Stimulated activated CD8-positive, alpha-beta memory T cell treated with anti-CD3 and anti-CD28 coated beads, Interleukin-4, amount 100 ng/mL, for 24 hours (primary cell): ENCODE measurements at regions not wholly inside any gene's neighbourhood (a gene's known extent, or its start where the extent isn't known, plus 50 kb on each side); places are given as distances from the start of the nearest gene placed in this dataset.

Source experiments
- DNase-seq: peaks from one replicate; pipeline ENCODE4 v3.0.0-alpha.2; 2020; ENCODE audit warnings: low read depth

DNA sequence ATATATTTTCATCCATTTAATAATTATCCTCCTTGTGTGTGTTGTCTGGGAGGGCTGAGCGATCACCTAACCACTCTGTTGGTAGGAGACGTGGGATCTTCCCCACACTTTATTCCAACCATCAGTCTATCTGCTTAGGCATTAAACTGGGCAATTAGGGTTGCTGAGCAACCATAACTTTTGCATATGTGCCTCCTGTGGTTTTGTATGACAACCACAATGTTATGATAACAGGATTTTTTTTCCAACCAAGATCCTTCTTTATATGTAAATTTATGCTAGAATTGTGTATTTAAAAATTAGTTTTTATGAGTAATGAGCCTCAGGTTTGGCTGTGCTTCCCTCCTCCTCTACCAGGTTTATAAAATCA is 495.0 kb upstream of the MGMT start:
- no peak for DNase-seq

DNA sequence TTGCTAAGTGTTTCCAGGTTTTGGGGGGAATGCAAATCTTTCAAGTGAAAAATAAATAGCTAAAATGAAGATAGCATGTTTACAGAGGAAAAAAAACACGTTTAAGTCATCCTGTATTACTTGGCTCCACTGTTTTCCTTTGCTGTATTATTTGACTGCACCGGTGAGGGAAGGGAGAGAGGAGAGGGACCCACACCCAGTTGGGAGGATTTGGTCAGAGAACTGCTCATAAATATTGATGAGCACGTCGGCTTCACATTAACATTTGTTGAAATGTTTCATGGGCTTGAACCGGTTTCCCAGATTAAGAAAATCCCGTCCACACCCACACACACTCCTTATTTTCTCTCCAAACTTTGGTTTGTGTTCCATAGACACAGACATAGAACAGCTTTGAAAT is 493.8 kb upstream of the MGMT start:
- no peak for DNase-seq

DNA sequence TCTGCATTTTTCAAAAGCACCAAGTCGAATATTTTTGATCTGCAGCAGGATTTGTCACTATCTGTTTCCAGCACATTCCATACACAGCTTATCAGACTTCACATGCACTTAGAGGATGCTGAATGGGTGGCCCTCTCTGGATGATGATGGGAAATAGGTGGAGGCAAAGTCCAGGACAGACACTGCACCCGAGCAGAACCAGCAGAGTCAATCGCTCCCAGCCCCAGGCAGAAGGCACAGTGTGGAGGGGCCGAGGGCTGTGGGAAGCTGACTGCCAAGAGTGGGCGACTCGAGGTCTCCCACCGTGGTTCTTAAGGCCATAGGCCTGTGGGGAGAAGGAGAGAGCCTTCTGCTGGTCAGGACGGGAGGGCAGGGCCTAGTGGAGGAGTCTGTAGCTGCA is 490.2 kb upstream of the MGMT start:
- no peak for DNase-seq

DNA sequence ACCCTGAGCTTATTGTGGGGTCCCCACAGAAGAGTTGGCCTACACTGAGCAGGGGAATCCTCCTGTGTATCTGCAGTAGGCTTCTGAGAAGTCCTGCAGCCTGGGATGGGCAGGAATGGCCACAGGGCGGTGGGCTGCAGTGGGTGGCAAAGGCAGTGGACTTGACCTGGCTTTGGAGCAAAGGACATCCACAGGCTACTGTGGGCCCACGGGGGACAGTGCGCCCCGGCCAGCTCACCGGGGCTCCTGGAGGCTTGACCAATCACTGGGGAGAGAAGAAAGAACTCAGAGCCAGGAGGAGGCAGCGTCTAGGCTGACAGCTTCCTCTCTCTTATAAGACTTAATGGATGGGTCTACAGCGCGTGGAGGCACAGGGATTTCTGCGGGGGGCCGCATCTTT is 488.8 kb upstream of the MGMT start:
- DNase-seq: no peak

DNA sequence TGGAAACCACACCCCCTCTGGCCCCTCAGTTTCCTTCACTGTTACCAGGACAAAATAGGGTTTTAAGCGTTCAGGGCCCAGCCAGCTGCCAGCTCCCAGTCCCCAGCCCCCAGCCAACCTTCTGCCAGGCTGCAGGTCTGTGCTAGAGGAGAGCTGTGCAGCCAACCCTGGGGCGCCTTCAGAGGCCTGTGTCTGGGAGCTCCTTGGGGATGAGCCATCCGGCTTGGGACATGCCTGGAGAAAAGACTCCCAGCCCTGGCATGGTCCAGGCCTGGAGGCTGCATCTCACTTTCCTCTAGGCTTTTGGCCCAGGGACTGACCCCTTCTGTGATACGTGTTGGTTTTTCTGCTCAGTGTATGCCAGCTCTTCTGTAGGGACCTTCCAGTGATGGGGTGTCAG is 487.6 kb upstream of the MGMT start:
- DNase-seq: no peak

DNA sequence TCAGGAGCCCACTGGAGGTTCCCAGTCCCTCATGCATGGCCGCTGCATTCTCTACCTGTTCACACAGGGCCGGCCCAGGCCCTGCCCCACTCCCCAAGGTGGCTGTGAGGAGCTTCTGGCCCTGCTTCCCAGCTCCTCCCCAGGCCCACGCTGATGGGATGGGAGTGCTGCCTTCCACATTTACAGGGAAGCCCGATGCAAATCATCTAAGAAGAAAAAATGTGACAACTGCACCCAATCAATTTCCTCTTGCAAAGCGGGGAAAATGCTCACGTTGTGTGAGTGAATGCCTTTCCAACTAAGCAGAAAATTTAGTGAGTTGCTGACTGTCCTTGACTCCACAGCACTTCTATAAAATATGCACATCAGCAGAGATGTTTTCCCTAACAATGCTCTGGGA is 485.8 kb upstream of the MGMT start:
- no peak for DNase-seq

DNA sequence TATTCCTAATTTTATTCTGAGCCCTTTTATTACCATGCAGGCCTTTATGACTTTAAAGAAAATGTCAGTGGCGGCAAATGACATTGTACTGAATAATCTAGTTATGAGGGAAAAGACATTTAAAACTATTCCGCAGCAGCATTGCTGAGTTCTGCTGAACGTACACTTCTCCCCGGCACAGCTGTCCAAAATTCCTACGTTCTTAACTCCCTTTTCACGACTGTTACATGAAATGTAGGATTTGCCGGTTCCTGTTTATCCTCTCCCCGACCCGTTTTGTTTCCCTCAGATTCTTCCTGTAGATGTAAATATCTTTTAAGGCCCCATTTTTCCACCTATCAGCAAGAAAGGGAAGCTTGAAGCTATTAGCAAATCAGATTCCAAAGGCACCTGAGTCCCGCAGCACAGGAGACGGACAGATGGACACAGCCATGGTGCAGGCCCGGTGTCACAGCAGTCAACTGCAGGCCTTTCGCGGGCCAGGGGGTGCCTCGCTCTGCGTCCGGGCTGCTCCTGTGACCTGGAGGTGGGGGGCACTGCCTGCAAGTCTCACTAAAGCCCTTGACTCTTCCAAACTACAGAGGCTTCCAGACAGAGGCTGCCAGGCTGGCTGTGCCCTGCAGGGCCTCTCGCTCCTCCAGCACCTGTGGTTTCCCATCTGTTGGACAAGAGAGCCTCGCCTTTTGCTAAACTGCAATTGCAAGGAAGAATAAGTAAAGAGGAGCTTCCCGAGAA is 485.0 kb upstream of the MGMT start:
- no peak for DNase-seq

DNA sequence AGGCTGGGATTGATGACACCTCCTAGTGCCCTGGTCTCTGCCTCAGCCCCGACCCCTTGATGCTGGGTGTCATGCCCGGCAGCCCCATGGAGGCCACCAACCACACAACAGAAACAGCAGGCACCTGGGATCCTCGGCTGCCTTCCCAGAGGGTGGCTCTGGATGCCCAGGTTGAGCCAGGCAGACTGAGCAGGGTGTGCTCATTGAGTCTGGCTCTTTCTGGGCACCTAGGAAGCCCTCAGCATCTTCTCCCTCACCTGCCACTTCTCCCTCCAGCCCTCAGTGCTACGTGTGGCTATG is 484.5 kb upstream of the MGMT start:
- no peak for DNase-seq

DNA sequence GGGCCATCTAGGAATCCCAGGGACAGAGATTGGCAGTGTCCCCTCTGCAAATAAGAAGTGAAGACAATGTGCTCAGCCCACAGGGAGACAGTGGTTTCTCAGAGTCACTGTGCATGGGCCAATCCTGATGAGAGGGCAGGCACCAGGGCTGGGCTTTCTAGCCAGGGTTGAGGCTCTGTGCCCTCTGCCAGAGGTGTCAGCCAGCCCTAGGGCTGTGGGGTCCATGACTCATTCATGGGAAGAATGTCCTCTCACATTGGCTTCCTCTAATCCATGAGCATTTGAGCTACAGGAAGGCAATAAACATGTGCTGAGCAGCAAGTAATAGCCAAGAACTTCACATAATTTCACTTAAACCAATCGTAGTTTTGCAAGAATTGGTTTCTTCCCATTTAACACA is 482.0 kb upstream of the MGMT start:
- DNase-seq: no peak

DNA sequence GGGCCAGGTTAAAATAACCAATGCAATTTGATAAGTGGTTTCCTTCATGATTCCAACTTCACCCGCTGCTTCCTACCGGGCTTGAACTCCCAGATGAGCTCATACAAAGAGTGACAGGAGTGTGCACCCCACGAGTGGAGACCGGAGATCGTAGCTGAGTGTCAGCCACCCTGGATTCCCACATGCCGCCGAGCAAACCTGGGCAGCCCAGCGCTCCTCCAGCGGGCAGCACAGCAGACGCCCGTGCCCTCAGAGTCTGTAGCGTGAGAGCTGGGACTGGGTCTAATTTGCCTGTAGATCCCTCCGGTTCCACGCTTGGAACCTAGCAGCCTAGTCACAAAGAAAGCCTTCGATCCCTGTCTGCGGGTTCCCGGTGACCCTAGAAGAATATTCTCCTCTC is 476.1 kb upstream of the MGMT start:
- DNase-seq: no peak

DNA sequence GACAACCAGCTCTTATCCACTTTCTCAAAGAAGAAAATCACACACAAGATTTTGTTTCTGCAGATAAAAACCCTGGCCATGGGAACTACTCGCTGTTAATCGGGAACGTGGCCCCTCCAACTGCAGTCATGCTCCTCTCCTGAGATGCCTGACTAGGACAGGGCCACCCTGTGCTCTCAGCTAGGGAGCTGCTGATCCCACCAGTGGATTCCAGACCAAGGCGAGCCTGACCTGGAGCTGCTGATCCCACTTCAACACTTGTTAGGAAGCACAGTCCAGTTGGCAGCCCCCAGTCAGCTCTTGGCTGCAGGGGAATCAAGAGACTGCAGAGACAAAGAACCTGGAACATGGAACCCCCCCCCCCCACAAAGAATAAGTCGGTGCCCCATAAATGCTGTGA is 474.3 kb upstream of the MGMT start:
- no peak for DNase-seq

DNA sequence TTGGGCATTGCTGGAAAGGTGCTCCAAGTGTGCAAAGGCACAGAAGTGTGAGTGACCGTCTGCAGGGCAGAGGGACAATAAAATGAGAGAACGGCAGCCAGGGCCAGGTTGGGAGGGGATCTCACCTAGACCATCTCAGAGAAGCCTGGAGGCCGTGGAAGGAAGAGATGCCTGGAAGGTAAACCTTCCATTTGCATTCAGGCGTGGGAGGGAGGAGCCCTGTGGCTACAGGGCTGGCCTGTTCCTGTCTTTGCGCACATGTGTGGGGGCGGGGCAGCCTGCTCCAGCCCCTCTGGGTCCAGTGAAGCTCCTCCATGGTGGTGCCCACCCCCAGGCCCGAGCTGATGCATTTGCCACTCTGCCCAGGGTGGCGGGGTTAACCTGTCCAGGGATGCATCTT is 473.6 kb upstream of the MGMT start:
- no peak for DNase-seq

DNA sequence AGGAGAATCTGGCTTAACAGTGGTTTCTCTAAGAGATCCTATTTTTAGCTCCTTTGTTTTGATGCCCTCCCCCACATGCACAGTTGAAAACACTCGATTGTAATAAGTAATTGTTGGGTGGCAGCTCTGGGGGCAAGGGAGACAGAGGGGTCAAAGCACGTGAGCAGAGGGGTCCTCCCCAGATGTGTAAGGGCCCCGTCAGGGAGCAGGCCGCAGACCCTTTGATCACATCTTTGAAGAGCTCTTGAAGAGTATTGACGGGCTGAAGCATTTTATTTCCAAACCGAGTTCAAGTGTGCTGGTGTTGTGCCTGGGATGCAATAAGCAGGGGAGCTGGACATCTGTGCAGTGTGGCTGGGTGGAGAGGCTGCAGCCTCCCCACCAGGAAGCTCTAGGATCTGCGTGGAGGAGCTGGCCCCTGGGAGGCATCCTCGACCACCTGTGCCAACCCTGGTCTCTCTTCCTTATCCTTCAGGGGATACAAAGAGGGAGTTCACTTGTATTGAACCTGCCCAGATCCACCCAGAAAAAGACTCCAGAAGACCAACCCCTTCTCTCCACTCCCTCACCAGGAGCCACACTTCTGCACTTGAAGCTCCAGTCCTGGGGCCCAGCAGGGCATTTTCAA is 473.0 kb upstream of the MGMT start:
- DNase-seq: no peak

DNA sequence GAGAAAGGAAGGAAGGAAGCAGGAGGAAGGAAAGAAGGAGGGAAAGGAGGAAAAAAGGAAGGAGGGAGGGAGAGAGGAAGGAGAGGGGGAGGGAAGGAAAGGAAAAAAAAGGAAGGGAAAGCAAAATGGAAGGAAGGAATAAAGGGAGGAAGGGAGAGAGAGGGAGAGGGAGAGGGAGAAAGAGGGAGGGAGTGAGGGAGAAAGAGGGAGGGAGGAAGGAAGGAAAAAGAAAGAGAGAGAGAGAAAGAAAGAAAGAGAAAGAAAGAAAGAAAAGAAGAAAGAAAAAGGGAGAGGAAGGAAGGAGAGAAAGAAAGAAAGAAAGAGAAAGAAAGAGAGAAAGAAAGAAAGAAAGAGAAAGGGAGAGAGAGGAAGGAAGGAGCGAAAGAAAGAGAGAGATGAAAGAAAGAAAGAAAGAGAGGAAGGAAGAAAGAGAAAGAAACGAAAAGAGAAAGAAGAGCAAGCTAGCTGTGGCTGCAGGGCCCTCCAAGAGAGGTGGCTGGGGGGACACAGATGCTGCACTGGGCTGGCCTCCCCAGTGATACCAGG is 472.4 kb upstream of the MGMT start:
- DNase-seq: no peak

DNA sequence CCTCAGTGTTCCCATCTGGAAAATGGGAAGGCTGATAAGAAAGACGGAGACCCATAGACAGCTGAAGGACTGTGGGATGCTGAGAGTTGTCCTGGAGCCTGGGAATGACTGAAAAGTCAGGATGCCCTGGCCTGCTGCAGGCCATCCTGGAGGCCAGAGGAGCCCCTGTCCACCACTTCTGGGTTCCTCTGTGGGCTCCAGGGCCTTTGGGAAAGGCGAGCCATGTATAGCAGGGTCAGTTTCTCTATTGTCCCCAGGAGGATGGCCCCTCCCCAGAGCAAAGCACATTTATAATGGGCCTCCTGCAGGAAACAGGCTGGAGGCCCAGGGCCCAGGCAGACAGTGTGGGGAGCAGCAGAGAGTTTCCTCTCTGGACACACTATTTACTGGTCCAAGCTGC is 471.4 kb upstream of the MGMT start:
- no peak for DNase-seq

DNA sequence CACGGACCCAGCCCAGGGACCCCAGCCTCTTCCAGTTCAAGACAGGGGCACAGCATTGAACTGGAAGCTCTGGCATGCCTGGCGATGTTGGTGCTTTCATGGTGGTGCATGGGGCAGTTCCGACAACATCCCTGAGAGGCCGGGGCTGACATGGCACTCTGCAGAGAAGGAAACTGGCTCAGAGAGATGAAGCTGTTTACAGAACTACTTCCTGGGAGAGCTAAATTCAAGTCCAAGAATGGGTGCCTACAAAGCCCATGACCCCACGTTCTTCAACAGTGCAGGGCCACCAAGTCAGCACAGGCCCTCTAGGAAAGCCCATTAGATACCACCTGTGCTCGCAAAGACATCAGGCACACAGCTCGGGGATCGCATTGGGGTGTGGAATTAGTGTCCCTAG is 470.9 kb upstream of the MGMT start:
- DNase-seq: no peak

DNA sequence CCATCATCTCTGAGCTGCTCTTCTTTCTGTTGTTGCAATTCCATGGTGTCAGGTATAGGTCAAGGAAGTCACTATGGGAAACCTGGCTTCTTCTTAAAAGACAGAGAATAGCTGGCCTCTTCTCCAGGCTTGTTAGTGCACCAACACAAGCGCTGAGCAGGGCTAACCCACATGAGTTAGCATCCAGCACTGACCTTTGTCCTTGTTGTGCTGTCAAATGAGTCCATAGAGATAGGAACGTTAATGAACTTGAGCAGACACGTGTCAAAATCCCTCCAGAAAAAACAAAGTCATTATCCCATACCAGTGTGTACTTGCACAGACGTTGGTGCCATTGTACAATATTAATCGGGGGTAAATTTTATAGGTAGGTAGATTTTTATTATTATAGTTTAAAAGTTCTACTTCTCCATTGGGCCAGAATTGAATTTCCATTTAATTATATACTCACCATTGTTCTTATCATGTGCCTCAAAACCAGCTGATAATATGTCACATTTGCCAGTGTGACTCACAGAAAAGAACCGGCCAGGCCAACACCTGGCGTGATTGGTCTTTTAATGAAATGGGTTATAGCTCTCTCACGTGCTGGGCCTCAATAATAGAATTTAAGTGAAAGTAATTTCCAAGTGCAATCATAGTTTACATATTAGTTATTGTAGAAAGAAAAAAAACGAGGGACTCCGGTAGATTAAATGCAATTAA is 468.8 kb upstream of the MGMT start:
- DNase-seq: no peak

DNA sequence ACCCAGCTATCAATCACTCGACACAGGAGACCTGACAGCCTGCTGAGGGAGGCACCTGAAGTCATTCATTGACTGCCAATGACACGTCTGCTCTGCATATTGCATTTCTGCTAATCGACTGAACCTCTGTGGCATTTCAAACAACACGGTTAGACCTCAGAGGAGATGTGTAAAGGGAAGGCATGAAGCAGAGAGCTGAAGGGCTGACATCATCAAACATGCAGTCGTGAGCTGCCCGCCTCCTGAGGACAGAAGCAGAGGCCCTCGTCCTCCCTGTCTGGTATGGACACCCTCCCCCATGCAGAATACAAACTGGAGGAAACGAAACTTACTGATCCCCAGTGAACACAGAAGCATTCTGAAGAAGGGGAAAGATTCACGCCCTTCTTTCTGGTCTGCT is 462.6 kb upstream of the MGMT start:
- DNase-seq: no peak

DNA sequence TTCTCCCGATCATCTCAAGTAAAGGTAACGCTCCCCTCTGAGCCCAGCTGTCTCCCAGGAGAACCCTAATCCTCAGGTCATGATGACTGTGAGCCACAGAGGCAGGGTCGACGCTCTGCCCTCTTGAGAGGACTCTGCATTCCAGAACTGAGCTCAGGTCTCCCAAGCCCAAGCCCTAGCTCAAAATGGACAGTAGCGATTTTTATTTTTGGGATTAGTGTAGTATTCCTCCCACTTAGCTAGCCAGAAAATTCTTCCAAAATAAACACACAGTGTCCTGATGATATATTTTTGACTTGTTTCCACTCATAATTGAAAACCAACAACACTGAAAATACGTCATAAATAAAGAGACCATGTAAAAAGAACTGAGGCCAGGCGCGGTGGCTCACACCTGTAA is 462.0 kb upstream of the MGMT start:
- no peak for DNase-seq

DNA sequence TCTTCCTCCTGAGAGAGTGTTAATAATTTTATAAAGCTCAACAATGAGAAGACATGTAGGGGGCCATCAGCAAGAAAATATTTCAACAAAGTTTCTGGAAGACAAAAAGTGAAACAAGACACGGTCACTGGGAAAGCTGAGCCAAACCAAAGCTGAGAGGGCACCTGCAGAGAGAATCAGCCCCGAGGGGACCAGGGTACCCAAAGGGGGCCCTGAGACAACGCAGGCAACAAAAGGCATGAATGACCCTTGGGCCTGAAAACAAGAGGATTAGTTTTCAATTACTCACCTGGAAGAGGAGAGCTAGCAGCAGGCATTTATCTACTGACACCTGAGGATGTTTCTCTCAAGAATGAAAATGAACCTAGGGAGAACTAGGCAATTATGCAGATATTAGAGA is 461.2 kb upstream of the MGMT start:
- DNase-seq: no peak

DNA sequence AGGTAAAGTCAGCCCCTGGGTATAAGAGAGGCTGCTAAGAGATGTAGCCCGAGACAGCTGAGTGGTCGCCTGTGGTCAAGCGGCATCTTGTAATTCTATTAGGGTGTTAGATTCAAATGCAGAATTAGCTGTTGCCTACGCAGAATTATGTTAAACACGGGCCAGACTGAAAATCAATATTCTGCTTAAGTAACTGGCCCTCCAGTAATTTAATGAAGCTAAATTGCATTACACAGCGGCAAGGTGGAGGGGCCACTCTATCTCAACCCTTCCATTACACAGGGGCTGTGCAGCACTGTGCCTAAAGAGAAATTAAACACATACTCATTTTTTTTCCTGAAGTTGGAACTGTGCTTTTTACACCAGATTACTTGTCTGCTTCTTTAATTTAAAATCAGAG is 448.5 kb upstream of the MGMT start:
- no peak for DNase-seq

DNA sequence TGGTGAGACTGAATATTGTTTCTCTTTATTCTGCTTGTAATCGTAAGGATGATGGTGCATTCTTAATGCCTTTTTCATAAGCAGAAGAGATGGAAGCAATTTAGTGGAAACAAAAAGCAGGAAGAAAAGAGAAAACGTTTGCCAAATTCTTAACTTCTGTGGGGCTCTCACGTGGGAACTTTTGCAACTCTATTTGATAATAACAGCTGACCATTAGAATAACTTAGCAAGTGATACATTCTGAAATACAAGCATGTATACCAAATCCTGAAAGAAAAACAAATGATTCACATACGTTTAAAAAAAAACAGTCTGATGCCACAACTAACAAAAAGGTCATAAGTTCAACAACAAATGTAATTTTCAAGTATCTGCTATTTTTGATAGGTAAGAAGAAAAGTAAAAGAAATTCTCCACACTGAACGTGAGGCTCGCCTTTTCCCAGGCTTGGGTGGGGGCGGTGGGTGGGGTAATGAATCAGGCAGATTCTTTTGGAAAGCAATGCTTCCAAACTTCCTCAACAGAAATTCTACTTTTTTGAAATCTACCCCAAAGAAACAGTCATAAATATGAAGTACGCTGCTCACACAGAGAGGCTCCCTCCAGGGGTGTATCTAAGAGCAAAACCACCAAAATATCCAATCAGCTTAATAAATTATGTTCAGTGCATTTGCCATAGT is 446.2 kb upstream of the MGMT start:
- no peak for DNase-seq
